Spinal cord (tissue), 9 donors: ENCODE measurements at regions not wholly inside any gene's neighbourhood (a gene's known extent, or its start where the extent isn't known, plus 50 kb on each side); places are given as distances from the start of the nearest gene placed in this dataset.
"Not testable (repeated sequence)": the region's sequence is repeated elsewhere in the genome, so short reads cannot be mapped to it uniquely, and the experiment has no call there.

Experiments used
- DNase-seq, 6 donors: peaks; one replicate each; pipeline versions ENCODE4 v3.0.0 to v3.0.0-alpha.2; 2013 to 2015; ENCODE audit warnings: low spot score in 6 of 6, low read depth in 4 of 6
- H3K27ac ChIP-seq: one replicate; pipeline ENCODE4 v1.5.1; 2013; ENCODE audit warnings: low read depth, low read length, control low read depth
- H3K27me3 ChIP-seq: one replicate; pipeline ENCODE4 v1.6.1; 2013; ENCODE audit warnings: low read length; ENCODE audit not compliant: control insufficient read depth, insufficient read depth
- H3K36me3 ChIP-seq: one replicate; pipeline ENCODE4 v1.6.1; 2013; ENCODE audit warnings: low read length; ENCODE audit not compliant: control insufficient read depth, insufficient read depth
- H3K4me1 ChIP-seq: one replicate; pipeline ENCODE4 v1.6.1; 2013; ENCODE audit warnings: low read length; ENCODE audit not compliant: control insufficient read depth, insufficient read depth
- H3K4me3 ChIP-seq: one replicate; pipeline ENCODE4 v1.5.1; 2013; ENCODE audit warnings: low read depth, low read length, control low read depth
- H3K9me3 ChIP-seq: one replicate; pipeline ENCODE4 v1.6.1; 2013; ENCODE audit warnings: low read length; ENCODE audit not compliant: control insufficient read depth, insufficient read depth
- WGBS: methylation state at CpG from one replicate; pipeline ENCODE4 v1.1.5; 2013; ENCODE audit warnings: missing lambda C conversion rate; ENCODE audit not compliant: insufficient coverage; 5-methylcytosine and 5-hydroxymethylcytosine counted together
- donor health status: healthy.

GRCh38 chr10:124174673-124175645, 81.6 kb upstream of the CHST15 start:
- DNase-seq, result no peak
- Histone ChIP-seq H3K36me3 (no peaks in the 10 kb centered on the region), H3K27me3 (no peaks in the 10 kb centered on the region), H3K27ac (no peak overlapping the region), H3K9me3 (no peaks in the 10 kb centered on the region), H3K4me3 (no peak overlapping the region), H3K4me1 (peaks cover 37% of the 10 kb centered on the region)
- 87% methylated on average over 10 of the region's 10 CpGs for WGBS

DNA sequence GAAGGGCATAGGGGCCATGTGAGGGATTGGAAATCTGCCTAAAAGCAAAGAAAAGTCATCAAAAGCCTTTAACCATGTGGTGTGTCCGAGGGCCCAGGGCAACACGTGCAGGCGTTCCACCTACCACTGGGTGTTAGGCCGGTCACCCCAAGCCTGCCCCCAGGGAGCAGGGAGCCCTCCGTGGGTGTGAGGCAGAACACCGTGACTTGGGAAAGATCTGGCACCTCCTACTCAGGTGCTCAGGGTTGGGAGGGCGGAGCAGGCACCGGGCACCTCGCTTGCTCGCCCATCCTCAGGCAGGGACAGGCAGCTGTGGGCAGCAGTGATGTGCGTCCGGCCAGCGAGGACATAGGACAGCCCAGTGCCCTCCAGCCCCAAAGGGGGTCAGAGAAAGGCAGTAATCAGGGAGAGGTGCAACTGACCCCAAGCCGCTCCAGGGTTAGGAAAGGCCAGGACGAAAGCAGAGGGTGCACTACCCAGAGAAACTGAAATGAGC, 80.7 kb upstream of the CHST15 start:
- no peak for DNase-seq
- no peaks in the 10 kb centered on the region for H3K9me3 ChIP-seq
- peaks cover 37% of the 10 kb centered on the region for H3K4me1 ChIP-seq
- no peak overlapping the region for H3K27ac ChIP-seq
- H3K27me3 ChIP-seq, result no peaks in the 10 kb centered on the region
- WGBS, result 94% methylated on average over 15 of the region's 15 CpGs
- no peak overlapping the region for H3K4me3 ChIP-seq
- H3K36me3 ChIP-seq, result no peaks in the 10 kb centered on the region

GRCh38 chr10:124173298-124173900, 80.0 kb upstream of the CHST15 start:
- H3K9me3 ChIP-seq, result no peaks in the 10 kb centered on the region
- no peaks in the 10 kb centered on the region for H3K27me3 ChIP-seq
- H3K27ac ChIP-seq, result no peak overlapping the region
- DNase-seq, result no peak
- H3K4me1 ChIP-seq, result peaks cover 37% of the 10 kb centered on the region
- WGBS, result 93% methylated on average over 10 of the region's 16 CpGs
- H3K4me3 ChIP-seq, result no peak overlapping the region
- H3K36me3 ChIP-seq, result no peaks in the 10 kb centered on the region

- DNase-seq, result peak in 1 of 6 donors; percentile 56
- WGBS, result 45% methylated on average over 14 of the region's 19 CpGs
- Histone ChIP-seq H3K9me3 (no peaks in the 10 kb centered on the region), H3K27me3 (no peaks in the 10 kb centered on the region), H3K36me3 (no peaks in the 10 kb centered on the region), H3K4me1 (peaks cover 37% of the 10 kb centered on the region), H3K4me3 (no peak overlapping the region), H3K27ac (no peak overlapping the region)
These were observed 79.0 kb upstream of the CHST15 start for GRCh38 chr10:124172181-124172916.

DNA sequence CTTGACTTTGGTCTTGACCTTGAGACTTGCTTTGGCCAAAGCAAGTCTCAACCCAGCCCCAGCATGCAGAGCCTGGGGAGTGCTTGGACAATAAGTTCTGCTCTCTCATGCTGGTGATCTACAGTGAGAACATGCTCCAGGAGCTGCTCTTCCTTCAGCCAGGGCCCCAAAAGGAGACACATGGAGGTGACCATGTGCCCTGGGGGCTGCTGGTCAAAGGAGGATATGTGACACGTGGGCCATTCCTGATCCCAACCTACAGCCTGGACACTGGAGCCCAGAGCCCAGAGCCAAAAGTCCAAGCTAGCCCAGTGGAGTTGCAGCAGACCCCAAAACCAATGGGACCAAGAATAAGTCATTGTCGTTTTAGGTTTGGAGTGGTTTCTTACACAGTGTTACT, 78.2 kb upstream of the CHST15 start:
- Histone ChIP-seq H3K27ac (no peak overlapping the region), H3K4me3 (no peak overlapping the region), H3K9me3 (no peaks in the 10 kb centered on the region), H3K4me1 (peaks cover 30% of the 10 kb centered on the region), H3K27me3 (no peaks in the 10 kb centered on the region), H3K36me3 (no peaks in the 10 kb centered on the region)
- WGBS, result 100% methylated on average over 1 of the region's 2 CpGs
- DNase-seq, result no peak

DNA sequence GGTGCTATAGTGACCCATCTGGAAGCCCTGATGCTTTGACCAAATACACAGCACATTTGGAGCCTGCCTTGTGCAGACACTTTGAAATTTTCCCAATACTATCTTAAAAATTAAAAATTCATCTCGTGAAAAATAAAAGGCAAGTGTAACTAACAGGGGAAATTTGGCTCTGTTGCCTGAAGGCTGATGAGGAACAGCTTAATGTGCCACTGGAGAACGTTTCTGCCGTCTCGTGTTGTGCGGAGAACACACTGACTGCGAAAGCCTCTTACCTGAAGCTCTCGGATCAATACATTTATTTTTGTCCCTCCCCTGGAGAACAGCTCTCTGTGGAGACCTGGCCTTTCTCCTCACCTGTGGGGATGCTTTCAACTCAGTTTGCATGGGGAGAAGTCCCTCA, 77.2 kb upstream of the CHST15 start:
- no peaks in the 10 kb centered on the region for H3K36me3 ChIP-seq
- no peaks in the 10 kb centered on the region for H3K27me3 ChIP-seq
- 58% methylated on average over 7 of the region's 7 CpGs for WGBS
- no peak overlapping the region for H3K4me3 ChIP-seq
- DNase-seq, result peak in 1 of 6 donors; percentile 67
- H3K4me1 ChIP-seq, result peaks cover 21% of the 10 kb centered on the region
- H3K27ac ChIP-seq, result no peak overlapping the region
- H3K9me3 ChIP-seq, result no peaks in the 10 kb centered on the region

GRCh38 chr10:124168991-124169802, 75.8 kb upstream of the CHST15 start:
- 92% methylated on average over 16 of the region's 17 CpGs for WGBS
- Histone ChIP-seq H3K9me3 (no peaks in the 10 kb centered on the region), H3K4me1 (peaks cover 14% of the 10 kb centered on the region), H3K36me3 (no peaks in the 10 kb centered on the region), H3K27me3 (no peaks in the 10 kb centered on the region), H3K27ac (no peak overlapping the region), H3K4me3 (no peak overlapping the region)
- DNase-seq, result no peak

DNA sequence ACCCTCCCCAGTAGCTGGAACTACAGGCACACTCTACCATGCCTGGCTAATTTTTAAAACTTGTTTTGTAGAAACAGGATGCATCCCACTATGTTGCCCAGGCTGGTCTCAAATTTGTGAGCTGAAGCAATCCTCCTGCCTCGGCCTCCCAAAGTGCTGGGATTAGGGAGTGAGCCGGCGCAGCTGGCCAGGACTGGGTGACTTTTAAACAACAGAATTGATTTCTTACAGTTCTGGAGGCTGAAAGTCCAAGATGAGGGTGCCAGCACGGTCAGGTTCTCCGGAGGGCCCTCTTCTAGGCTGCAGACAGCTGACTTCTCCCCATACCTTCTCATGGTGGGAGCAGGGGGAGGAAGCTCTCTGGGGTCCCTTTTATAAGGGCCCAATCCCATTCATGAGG, 75.2 kb upstream of the CHST15 start:
- Histone ChIP-seq H3K4me1 (peaks cover 14% of the 10 kb centered on the region), H3K27me3 (no peaks in the 10 kb centered on the region), H3K9me3 (no peaks in the 10 kb centered on the region), H3K36me3 (no peaks in the 10 kb centered on the region), H3K4me3 (no peak overlapping the region), H3K27ac (no peak overlapping the region)
- DNase-seq, result no peak
- 96% methylated on average over 3 of the region's 5 CpGs for WGBS

- not testable (repeated sequence) for DNase-seq, H3K4me3 ChIP-seq, H3K9me3 ChIP-seq, H3K36me3 ChIP-seq, H3K27ac ChIP-seq, H3K27me3 ChIP-seq
- WGBS, result 95% methylated on average over 3 of the region's 5 CpGs
- H3K4me1 ChIP-seq, result peaks cover 14% of the 10 kb centered on the region
These were observed 74.5 kb upstream of the CHST15 start for GRCh38 chr10:124167925-124168324.
